Ishikawa (cell line): ENCODE measurements at regions not wholly inside any gene's neighbourhood (a gene's known extent, or its start where the extent isn't known, plus 50 kb on each side); places are given as distances from the start of the nearest gene placed in this dataset.

Experiments
- EGR1 ChIP-seq: IDR thresholded peaks from 2 replicates; pipeline ENCODE4 v1.6.1; 2012
- FOXM1 ChIP-seq: IDR thresholded peaks from 2 replicates; pipeline ENCODE4 v1.6.1; 2012; ENCODE audit warnings: low read depth, borderline replicate concordance
- MAX ChIP-seq: IDR thresholded peaks from 2 replicates; pipeline ENCODE4 v1.6.1; 2012
- REST ChIP-seq: IDR thresholded peaks from 2 replicates; pipeline ENCODE4 v1.6.1; 2012; ENCODE audit warnings: low read depth, mild to moderate bottlenecking
- YY1 ChIP-seq: IDR thresholded peaks from 2 replicates; pipeline ENCODE4 v1.6.1; 2012; ENCODE audit warnings: low read depth

- no peak for TF ChIP-seq EGR1
- TF ChIP-seq MAX: no peak
- TF ChIP-seq REST: no peak
- TF ChIP-seq FOXM1: no peak
- TF ChIP-seq YY1: no peak
Observed at GRCh38 chr4:160182727-160183126, 1079.8 kb downstream of the RAPGEF2 start.
